DOHH2 (cell line): ENCODE measurements at regions not wholly inside any gene's neighbourhood (a gene's known extent, or its start where the extent isn't known, plus 50 kb on each side); places are given as distances from the start of the nearest gene placed in this dataset.

ENCODE experiments used
- H3F3A ChIP-seq: fragments of 200-600 bp; sonication (generic), shearing (Covaris generic); 2 replicates; pipeline ENCODE4 v1.6.0; 2016; ENCODE audit warnings: antibody characterized with exemption, mild to moderate bottlenecking; ENCODE audit not compliant: control insufficient read depth, insufficient read depth
- H3K27ac ChIP-seq: fragments of 200-600 bp; sonication (generic); 2 replicates; pipeline ENCODE4 v1.5.1; 2014; ENCODE audit warnings: low read depth, mild to moderate bottlenecking, low read length, moderate library complexity
- H3K27me3 ChIP-seq: fragments of 200-600 bp; sonication (generic); 2 replicates; pipeline ENCODE4 v1.6.1; 2014; ENCODE audit warnings: mild to moderate bottlenecking, low read length, mixed read lengths; ENCODE audit not compliant: control insufficient read depth
- H3K36me3 ChIP-seq: fragments of 200-600 bp; sonication (generic); 2 replicates; pipeline ENCODE4 v1.6.1; 2014; ENCODE audit warnings: mild to moderate bottlenecking, low read length, moderate library complexity, mixed read lengths; ENCODE audit not compliant: control insufficient read depth
- H3K4me1 ChIP-seq: fragments of 200-600 bp; sonication (generic); 2 replicates; pipeline ENCODE4 v1.6.1; 2014; ENCODE audit warnings: mild to moderate bottlenecking, low read length, mixed read lengths; ENCODE audit not compliant: control insufficient read depth
- H3K4me2 ChIP-seq: fragments of 200-600 bp; sonication (generic); 2 replicates; pipeline ENCODE4 v1.6.0; 2014; ENCODE audit warnings: mild to moderate bottlenecking, low read length, moderate library complexity
- H3K4me3 ChIP-seq: fragments of 200-600 bp; sonication (generic); 2 replicates; pipeline ENCODE4 v1.5.1; 2014; ENCODE audit warnings: mild to moderate bottlenecking, low read length, mixed read lengths
- H3K79me2 ChIP-seq: fragments of 200-600 bp; sonication (generic); 2 replicates; pipeline ENCODE4 v1.6.1; 2014; ENCODE audit warnings: mild to moderate bottlenecking, low read length, mixed read lengths; ENCODE audit not compliant: control insufficient read depth
- H3K9me2 ChIP-seq: fragments of 200-600 bp; sonication (generic); replicated peaks from 2 replicates; pipeline ENCODE4 v1.6.1; 2014; ENCODE audit warnings: mild to moderate bottlenecking, low read length, mixed read lengths; ENCODE audit not compliant: control insufficient read depth
- H3K9me3 ChIP-seq: fragments of 200-600 bp; sonication (generic); 2 replicates; pipeline ENCODE4 v1.6.1; 2014; ENCODE audit warnings: antibody characterized with exemption, low read length, mixed read lengths; ENCODE audit not compliant: control insufficient read depth, insufficient read depth
- H4K20me1 ChIP-seq: fragments of 200-600 bp; sonication (generic); 2 replicates; pipeline ENCODE4 v1.6.0; 2014; ENCODE audit warnings: low read depth, mild to moderate bottlenecking, antibody characterized with exemption, low read length, moderate library complexity; ENCODE audit not compliant: control insufficient read depth, insufficient read depth
- EZH2phosphoT487 ChIP-seq: fragments of 200-600 bp; sonication (generic); IDR thresholded peaks from 2 replicates; pipeline ENCODE4 v1.6.1; 2017; ENCODE audit warnings: borderline replicate concordance, mild to moderate bottlenecking, antibody characterized with exemption, low read length, moderate library complexity, mixed read lengths
- TF ChIP-seq, protein P1 (sequence below): fragments of 200-600 bp; sonication (generic); IDR thresholded peaks from one replicate; pipeline ENCODE4 v1.5.1; 2014; ENCODE audit warnings: antibody characterized with exemption, mild to moderate bottlenecking, low read depth, low read length; ENCODE audit not compliant: poor library complexity, severe bottlenecking

DNA sequence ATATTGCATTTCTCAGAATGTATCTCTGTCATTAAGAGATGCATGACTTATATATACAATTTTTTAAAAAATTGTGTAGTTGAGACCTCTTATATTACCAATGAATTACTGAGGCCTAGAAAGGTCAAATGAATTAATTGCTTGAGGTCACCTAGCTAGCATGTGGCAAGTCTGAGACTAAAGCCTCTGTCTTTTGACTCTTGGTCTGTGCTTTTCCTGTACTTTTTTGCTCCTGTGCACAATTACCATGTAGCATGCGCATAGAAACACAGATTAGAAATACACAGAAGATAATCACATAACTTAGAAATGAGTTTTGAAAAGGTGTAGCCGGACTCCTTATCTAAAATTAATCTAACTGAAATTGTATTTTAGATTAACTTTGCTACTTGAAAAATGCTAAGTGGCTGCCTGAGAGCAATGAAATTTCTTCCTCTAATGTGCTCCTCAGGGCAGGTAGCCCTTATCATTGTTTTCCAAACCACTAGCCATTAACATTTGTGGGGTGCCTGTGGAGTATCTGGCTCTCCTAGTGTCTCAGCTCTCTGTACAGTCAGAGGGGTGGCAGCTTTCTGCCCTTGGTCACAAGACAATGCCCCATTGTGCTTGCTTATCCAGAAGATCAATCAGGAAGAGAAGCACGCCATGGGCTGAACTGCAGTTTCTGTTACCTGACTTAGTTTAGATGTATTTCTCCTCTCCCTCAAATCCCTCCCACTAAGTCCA is 119.6 kb downstream of the RFC3 start:
- no peak for TF ChIP-seq EZH2phosphoT487
- TF ChIP-seq, protein P1, sequence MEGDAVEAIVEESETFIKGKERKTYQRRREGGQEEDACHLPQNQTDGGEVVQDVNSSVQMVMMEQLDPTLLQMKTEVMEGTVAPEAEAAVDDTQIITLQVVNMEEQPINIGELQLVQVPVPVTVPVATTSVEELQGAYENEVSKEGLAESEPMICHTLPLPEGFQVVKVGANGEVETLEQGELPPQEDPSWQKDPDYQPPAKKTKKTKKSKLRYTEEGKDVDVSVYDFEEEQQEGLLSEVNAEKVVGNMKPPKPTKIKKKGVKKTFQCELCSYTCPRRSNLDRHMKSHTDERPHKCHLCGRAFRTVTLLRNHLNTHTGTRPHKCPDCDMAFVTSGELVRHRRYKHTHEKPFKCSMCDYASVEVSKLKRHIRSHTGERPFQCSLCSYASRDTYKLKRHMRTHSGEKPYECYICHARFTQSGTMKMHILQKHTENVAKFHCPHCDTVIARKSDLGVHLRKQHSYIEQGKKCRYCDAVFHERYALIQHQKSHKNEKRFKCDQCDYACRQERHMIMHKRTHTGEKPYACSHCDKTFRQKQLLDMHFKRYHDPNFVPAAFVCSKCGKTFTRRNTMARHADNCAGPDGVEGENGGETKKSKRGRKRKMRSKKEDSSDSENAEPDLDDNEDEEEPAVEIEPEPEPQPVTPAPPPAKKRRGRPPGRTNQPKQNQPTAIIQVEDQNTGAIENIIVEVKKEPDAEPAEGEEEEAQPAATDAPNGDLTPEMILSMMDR, result no peak
- H3K4me3 ChIP-seq, result no peak overlapping the region
- H3K79me2 ChIP-seq, result no peaks in the 10 kb centered on the region
- H3K27me3 ChIP-seq, result no peaks in the 10 kb centered on the region
- no peak overlapping the region for H3K27ac ChIP-seq
- H3K4me2 ChIP-seq, result no peak overlapping the region
- H3K9me3 ChIP-seq, result no peaks in the 10 kb centered on the region
- no peaks in the 10 kb centered on the region for H3F3A ChIP-seq
- peaks cover 6% of the 10 kb centered on the region; the same call in 1 of the 2 replicates for H3K4me1 ChIP-seq
- no peaks in the 10 kb centered on the region for H3K36me3 ChIP-seq
- no peaks in the 10 kb centered on the region for H4K20me1 ChIP-seq
- no peaks in the 10 kb centered on the region for H3K9me2 ChIP-seq

DNA sequence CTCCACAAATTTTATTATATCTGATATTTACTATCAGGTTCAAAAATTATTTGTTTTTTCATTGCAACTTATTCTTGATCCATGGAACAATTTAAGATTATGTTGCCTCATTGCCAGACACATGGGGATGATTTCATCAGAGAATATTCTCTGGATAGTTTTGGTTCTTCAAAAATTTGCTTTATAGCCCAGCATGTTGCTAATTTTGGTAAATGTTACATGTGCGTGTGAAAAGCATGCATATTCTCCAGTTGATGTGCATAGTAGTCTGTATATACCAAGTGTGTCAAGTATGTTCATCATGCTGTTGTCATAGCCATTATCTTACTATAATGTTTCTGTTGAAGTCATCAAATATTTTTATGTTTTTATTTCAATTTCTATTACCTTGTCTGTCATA is 122.3 kb downstream of the RFC3 start:
- H3K4me3 ChIP-seq, result no peak overlapping the region
- no peaks in the 10 kb centered on the region for H3K36me3 ChIP-seq
- no peaks in the 10 kb centered on the region for H3K79me2 ChIP-seq
- H3K9me3 ChIP-seq, result no peaks in the 10 kb centered on the region
- TF ChIP-seq, protein P1, result no peak
- no peak for TF ChIP-seq EZH2phosphoT487
- H3F3A ChIP-seq, result no peaks in the 10 kb centered on the region
- no peaks in the 10 kb centered on the region for H3K27me3 ChIP-seq
- no peak overlapping the region for H3K4me2 ChIP-seq
- H3K9me2 ChIP-seq, result no peaks in the 10 kb centered on the region
- no peak overlapping the region for H3K27ac ChIP-seq
- no peaks in the 10 kb centered on the region for H4K20me1 ChIP-seq
- no peaks in the 10 kb centered on the region for H3K4me1 ChIP-seq

- Histone ChIP-seq H3K4me1 (no peaks in the 10 kb centered on the region), H3K27me3 (no peaks in the 10 kb centered on the region), H3K4me3 (no peak overlapping the region), H4K20me1 (no peaks in the 10 kb centered on the region), H3F3A (no peaks in the 10 kb centered on the region), H3K9me3 (no peaks in the 10 kb centered on the region), H3K79me2 (no peaks in the 10 kb centered on the region), H3K27ac (no peak overlapping the region), H3K36me3 (no peaks in the 10 kb centered on the region), H3K9me2 (no peaks in the 10 kb centered on the region), H3K4me2 (no peak overlapping the region)
- TF ChIP-seq, protein P1, result no peak
- no peak for TF ChIP-seq EZH2phosphoT487
Observed at GRCh38 chr13:33940898-33941297, 122.9 kb downstream of the RFC3 start.
